ENCODE measurements at regions not wholly inside any gene's neighbourhood (a gene's known extent, or its start where the extent isn't known, plus 50 kb on each side); places are given as distances from the start of the nearest gene placed in this dataset.

- TF ChIP-seq, protein P1, sequence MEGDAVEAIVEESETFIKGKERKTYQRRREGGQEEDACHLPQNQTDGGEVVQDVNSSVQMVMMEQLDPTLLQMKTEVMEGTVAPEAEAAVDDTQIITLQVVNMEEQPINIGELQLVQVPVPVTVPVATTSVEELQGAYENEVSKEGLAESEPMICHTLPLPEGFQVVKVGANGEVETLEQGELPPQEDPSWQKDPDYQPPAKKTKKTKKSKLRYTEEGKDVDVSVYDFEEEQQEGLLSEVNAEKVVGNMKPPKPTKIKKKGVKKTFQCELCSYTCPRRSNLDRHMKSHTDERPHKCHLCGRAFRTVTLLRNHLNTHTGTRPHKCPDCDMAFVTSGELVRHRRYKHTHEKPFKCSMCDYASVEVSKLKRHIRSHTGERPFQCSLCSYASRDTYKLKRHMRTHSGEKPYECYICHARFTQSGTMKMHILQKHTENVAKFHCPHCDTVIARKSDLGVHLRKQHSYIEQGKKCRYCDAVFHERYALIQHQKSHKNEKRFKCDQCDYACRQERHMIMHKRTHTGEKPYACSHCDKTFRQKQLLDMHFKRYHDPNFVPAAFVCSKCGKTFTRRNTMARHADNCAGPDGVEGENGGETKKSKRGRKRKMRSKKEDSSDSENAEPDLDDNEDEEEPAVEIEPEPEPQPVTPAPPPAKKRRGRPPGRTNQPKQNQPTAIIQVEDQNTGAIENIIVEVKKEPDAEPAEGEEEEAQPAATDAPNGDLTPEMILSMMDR (IDR thresholded peaks at IDR 0.05), result no peak
- TF ChIP-seq POLR2A (IDR thresholded peaks at IDR 0.05) (no peak), EP300 (IDR thresholded peaks at IDR 0.05) (no peak)
Measured at GRCh38 chr3:72496051-72496670, 352.1 kb downstream of the SHQ1 start.
